Right renal pelvis (tissue), 4 donors: ENCODE measurements at regions not wholly inside any gene's neighbourhood (a gene's known extent, or its start where the extent isn't known, plus 50 kb on each side); places are given as distances from the start of the nearest gene placed in this dataset.
A peak's percentile ranks its signal among the peaks of the same experiment; 100 is the strongest.

Experiments used
- DNase-seq, 4 donors: peaks; one replicate each; pipeline ENCODE4 v3.0.0-alpha.2; 2013; ENCODE audit warnings: low read depth in 4 of 4, low spot score in 3 of 4, missing footprints in 1 of 4

DNA sequence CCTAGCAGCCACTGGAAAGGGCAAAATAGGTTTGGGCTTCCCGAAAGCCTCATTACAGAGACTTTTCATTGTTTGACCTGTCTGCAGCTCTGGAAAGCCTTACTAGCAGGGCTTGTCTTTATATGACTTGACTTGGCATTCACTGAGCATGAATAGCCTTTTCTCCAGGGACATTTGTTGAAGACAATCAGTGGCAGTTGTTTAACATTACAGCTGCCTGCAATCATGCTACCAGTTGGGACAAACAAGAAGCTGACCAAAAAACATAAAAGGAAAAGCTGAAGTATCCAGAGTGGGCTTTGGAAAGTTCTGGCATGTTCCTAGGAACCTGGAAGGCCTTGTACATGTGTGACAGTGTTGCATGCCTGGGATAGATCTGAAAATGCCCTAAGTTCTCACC is 121.4 kb downstream of the KCNF1 start:
- DNase-seq, result no peak

DNA sequence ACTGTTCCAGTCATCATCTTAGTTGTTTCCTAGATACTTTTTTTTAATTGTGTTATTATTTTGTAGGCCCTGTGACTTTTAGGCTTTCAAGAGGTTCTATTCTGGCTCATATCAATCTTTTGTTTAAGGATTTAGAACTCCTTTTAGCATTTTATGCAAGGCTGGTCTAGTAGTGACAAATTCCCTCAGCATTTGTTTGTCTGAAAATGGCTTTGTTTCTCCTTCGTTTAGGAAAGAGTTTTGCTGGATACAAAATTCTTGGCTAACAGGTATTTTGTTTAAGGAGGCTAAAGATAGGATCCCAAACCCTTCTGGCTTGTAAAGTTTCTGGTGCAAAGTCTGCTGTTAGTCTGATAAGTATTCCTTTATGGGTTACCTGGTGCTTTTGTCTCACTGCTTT is 116.6 kb upstream of the SLC66A3 start:
- DNase-seq, result no peak

DNA sequence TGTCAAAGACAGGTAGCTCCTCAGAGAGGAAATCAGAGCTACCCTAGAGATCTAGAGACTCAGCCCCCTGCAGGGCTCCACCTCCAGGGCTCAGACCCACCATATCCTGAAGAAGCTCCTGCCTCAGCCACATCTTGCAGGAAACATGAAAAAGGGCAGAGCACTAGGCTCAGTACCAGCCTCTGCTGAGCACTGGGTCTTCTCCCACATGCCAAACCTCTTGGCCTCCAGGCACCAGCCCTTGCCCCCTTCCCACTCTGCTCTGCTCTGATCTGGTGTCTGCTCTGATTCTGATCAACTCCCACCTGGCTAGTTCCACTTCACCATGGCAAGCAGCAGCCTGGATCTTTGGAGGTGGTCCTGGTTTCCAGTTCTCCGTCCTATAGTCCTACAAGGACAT is 114.3 kb upstream of the SLC66A3 start:
- DNase-seq, result no peak

DNA sequence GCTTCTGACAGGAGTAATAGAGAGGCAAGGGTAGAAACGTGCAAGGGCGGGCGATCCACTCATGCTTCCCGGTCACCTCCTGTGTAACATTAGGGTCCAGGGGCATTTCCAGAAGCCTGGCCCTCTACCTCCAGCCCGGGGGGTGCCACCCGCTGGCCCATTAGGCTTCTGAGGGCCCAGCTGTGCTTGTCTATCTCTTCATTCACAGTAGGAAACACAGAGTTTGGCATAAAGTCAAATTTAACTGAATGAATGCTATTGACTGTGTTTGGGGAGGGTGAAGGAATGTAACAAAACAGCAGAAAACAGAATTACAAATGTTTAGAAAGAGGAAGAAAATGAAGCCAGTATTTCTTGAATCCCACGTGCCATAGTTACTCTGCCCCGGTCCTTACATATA is 112.4 kb upstream of the SLC66A3 start:
- DNase-seq, result no peak

DNA sequence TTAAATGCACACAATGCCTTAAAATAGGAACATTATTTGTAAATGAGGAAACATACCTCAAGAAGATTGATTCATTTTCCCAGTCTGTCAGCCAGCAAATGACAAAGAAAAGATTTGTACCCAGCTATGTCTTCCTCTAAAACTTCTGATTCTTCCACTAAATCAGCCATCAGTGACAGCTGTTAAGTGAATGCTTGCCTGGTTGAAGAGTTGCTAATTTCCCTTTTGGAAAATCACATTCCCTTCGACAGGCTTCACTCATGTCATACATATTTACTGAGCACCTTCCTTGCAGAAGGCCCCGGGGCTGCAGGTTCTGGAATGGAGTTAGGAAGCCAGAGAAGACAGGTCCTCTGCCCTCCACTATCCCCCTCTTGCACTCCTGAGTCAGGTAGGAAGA is 112.0 kb upstream of the SLC66A3 start:
- DNase-seq, result no peak

DNA sequence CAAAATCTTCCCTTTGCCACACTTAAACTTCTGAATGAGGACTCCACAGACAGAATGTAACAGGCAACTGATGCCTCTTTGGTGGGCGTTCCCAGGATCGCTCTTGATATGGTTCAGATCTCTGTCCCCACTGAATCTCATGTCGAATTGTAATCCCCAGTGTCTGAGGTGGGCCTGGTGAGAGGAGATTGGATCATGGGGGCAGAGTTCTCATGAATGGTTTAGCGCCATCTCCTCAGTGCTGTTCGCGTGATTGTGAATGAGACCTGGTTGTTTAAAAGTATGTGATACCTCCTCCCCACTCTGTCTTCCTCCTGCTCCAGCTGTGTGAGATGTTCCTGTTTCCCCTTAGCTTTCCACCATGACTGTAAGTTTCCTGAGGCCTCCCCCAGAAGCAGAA is 111.1 kb upstream of the SLC66A3 start:
- DNase-seq, result no peak

DNA sequence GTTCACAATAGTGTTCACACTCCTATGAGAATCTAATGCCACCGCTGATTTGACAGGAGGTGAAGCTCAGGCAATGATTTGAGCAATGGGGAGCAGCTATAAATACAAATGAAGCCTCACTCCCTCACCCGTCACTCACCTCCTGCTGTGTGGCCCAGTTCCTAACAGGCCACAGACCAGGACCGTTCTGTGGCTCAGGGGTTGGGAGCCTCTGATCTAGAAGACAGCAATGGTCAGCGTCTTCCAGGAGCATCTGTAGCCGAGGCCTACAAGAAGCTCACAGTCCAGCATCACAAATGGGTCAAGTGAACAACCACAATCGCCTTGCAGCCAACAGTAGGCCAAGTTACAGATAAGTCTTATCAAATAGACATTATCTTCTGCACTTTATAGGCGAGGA is 110.0 kb upstream of the SLC66A3 start:
- no peak for DNase-seq

DNA sequence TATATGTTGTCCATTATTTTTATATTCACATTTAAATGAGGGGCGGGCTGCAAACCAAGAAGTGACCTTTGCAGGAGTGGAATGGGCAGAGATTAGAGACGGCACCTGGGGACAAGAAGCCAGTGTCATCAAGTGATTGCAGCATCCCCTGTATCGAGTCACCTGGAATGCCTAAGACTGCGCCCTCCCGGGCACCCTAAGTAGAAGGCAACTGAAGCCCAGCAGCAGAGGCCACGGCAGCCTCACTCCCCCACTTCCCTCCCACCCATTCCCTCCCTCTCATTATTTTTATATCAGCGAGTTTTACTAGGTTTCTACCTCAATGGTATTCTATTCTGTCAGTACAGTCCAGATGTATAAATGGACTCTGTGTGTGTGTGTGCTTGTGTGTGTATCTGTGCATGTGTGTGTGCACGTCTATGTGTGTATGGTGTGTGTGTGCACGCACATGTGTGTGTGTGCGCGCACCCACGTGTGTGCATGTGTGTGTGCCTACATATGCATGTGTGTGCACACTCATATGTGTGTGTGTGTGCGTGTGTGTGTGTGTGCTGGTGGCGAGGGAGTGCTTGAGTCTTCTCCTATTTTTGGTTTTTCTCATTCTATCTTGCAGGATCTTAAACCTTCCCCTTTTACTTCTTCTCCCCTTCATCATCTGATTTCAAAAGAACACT is 106.8 kb upstream of the SLC66A3 start:
- DNase-seq, result no peak

DNA sequence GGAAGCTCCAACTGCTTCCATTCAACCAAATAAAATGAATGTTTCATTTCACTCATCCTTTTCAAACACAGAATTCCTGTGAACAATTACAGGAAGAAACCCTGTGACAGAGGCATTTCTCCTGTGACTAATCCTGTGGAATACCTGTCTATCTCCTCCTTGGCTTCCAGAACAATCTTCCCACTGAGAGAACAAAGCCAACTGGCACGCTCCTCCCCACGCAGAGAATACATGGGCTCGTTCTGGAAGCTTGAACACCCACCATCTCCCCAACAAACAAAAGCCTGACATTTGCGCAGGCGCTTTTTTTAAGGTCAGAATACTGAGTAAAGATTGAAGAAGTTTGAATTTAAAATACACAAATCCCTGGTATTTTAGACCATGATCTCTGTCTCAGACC is 104.7 kb upstream of the SLC66A3 start:
- no peak for DNase-seq

DNA sequence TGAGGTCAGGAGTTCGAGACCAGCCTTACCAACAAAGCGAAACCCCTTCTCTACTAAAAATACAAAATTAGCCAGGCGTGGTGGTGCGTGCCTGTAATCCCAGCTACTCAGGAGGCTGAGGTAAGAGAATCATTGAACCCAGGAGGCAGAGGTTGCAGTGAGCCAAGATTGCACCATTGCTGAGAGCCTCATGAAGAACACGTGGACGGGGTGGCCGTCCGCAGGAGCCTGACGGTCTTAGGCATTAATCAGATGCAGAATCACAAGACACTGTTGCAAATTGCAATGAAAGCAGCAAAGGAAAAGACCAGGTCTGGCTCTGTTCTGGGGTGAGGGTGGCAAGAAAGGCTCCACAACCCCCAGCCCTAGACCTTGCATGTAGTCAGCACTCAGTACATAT is 104.0 kb upstream of the SLC66A3 start:
- no peak for DNase-seq

DNA sequence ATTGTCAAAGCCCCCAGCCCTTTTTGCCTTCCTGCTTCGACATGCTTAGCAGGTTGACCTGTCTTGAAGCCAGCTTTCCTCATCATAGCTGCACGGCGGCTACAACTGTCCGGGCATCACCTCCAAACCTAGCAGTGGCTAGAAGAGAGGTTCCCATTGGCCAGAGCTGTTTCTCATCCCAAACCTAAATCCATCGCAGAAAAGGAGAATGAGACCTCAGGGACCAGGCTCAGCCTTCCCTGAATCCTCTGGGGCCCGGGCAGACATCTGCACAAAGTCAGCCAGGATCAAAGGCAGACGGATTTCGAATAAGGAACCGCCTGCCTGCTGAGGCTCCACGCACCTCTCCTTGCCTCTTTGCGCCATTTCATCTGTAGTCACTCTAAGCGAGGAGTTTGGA is 101.7 kb upstream of the SLC66A3 start:
- DNase-seq, result no peak

DNA sequence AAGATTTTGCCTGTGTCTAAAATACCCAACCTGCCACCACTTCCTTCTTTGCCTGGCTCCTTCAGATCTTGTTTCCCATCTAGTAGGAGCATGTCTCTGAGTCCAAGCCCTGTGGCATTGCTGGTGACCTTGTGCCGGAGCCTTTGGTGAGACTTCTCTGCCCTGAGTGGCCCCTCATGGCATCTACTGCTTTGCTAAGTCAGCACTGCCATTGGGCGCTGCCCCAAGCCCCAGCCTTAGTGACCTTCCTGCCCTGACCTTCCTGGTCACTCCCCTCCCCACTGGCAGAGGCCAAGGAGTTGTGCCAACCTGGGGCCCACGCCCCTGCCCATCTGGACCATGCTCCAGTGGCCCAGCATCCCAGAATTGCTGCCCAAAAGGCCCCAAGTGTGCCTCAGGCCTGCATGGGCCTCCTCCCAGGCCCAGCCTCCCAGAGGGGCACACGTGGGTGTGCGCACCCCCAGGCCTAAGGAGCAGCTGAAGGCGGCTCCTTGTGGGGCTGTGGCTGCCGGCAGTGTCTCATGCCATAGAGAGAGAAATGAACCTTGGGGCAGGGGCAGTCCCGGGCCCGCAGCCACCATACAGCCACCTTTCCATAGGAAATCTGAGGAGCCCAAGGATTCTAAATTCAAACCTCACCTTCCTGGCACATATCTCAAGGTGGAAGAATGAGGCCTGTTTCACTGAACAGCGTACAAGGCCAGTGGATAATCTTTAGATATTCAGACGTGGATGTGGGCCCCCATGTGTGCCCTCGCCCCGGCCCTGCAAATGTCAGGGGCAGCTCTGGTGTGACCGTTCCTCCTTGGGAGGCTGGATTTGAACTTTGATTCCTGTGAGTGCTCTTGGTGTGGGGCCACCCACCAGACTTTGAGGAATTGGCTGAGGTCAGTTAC is 100.2 kb upstream of the SLC66A3 start:
- DNase-seq, result no peak

DNA sequence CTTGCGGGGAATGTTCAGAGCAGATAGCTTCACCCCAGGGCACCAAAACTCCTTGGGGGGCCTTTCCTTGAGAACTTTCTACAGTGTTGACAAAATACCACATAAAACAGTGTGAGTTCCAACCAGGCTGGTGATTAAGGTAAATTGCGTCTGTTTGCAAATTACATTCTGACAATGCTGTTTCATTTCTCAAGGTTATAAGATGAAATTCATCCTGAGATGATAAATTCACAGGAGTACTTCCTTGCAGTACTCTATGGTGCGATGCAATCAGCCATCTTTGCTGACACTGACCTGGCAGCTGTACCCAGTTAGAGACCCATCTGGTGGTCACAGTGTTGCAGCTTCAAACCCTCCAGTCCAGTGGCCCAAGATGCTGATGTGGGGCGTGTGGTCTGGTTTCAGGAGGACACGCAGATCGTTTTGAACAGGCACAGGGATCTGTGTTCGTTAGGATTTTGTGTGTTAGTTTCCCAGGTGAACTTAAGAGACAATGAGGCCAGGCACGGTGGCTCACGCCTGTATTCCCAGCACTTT is 99.5 kb upstream of the SLC66A3 start:
- DNase-seq, result no peak

DNA sequence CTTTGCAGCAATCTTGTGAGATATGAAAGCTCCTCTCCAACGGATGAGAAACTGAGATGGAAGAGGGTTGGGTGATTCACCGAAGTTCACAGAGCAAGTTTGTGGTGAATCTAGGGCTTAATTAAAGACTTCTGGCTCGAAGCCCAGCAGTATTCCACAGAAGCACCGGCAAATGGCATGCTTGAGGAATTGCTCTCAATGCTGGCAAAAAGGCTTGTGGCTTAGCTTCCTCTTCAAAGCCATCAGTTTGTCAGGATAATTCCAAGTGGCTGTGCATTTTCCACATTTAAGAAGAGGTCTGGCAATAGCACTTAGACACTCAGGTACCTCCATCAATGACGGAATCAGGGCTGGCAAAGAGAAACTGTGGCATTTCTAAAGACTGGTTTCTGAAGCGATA is 98.7 kb upstream of the SLC66A3 start:
- no peak for DNase-seq

DNA sequence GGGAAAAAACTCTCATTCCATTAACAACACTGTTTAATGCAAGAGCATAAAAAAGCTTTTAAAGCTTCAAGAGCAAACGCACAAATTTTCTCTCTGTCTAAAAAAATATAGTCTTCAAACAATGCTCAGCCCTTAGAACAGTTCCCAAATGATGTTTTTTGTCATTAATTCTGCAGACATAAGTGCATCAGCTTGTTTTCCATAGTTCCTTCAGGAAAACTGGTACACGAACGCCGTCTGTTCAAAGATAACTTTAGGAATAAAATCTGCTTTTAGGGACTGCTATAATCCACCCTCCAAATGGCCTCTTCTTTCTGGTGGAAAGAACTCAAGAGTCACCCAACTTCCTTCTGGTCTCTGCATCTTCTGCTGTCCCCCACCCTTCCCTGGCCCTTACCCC is 98.2 kb upstream of the SLC66A3 start:
- no peak for DNase-seq

DNA sequence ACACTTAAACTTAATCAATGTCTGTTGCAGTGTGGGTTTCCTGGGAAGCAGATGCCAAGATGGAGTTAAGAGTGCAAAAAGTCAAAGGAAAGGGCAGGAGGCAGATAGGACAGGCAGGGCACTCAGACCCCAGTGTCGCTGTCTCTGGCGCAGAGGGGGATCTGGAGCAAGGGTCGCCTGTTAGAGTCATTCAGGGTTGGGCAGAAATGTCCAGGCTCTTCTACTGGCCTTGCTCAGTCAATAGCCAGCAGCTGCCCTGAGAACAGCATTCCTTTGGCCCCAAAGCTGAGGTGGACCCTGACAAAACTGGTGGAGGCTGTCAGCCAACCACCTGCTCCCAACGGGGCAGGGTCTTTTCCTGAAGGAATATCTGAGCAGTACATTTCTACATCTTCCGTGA is 97.1 kb upstream of the SLC66A3 start:
- DNase-seq, result no peak

DNA sequence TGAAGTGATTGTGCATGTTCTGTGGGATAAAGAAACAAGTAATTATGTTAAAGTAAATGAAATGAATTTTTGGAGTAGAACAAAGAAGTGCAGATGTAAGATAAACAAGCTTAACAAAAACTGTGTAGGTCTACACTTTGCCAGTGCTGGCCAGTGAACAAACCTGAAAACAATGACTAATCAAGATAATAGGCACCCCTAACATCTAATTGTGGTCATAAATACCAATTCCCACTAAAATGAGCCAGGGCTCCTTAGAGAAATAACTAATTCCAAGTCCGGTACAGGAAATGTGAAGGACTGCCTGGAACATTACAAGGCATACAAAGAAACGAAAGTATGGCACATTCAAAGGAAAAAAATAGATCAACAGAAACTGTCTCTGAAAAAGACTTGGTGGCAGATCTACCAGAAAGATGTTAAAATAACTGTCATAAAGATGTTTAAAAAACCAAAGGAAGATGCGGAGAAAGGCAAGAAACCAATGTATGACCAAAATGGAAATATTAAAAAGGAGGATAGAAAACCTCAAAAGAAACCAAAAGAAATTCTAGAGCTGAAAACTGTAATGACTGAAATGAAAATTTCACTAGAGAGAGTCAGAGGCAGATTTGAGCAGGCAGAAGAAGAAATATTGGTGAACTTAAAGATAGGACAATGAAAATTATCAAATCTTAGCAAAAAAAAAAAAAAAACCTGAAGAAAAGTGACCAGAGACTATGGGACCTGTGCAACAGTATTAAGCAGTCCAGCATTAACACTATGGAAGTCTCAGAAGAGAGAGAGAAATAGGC is 94.7 kb upstream of the SLC66A3 start:
- no peak for DNase-seq

DNA sequence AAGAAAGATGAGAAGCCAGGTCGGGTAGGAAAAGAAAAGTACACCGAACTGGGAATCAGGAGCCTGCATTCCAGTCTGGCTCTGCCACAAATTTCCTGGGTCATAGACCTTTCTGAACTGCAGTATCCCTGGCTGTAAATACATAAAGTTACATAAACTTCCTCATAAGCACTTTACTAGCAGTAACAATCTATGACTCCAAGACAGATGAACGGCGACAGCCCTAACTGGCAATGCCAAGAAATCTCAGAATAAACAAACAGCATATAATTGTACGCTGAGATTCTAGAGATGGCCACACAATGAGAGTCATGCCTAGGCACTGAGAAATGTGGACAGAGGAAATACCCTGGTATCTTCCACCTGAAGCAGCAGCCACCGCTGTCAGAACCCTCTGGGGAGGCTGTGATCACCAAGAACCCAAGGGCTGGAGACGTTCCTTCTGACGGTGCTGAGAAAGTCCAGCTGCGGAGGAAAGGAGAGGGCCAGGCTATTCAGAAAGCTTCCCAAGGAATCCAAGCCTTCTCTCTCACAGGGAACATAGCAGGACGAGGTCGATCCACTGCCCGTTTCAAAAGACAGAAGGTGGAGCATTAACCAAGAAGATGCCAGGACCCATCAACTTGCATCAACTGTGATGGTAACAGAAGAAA is 89.3 kb upstream of the SLC66A3 start:
- peak in 1 of 4 donors; percentile 14 for DNase-seq

DNA sequence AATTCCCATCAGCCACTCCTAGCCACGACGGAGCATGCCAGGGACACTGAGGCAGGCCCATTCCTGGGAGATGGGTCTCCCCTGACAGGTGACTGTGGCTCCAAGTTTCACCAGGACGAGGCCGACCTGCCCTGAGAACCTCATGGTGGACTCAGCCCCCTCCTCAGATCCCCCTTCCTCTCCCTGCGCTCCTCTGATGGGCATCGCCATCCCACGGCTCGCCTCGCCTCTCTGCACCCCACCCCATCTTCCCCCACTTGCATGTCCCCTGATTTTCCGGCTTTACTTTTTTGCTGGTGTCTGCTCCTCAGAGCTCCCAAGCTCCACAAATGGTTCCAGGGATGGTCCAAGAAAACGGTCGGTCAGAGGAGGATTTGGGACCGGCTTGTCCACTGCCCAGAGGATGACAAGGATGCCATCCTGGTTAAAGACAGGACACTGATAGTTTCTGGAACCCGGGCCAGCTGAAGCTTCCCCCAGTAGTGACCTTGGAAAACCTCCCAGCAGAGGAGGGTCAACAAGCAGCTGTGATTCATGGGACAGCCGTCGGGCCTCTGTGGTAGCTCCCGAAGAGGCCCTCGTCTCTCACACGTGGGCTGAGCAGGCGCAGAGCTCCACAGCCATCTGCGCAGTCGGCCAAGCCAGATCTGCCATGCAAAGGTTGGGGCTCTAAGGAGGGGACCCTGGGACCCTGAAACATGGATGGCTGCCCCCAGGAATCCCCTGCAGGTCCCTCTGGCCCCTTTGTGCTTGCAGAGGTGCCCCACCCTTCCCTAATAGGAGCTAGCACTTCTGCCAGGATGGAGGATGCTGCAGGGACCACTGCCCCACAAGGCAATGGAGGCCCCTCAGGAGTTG is 87.8 kb upstream of the SLC66A3 start:
- no peak for DNase-seq
